ENCODE measurements at regions not wholly inside any gene's neighbourhood (a gene's known extent, or its start where the extent isn't known, plus 50 kb on each side); places are given as distances from the start of the nearest gene placed in this dataset.
"Not testable (repeated sequence)": the region's sequence is repeated elsewhere in the genome, so short reads cannot be mapped to it uniquely, and the experiment has no call there.

GRCh38 chr12:31162896-31163560, 89.4 kb downstream of the DDX11 start:
- H3K4me3 ChIP-seq (ENCODE audit: low read depth, low read length); H3K4me1 ChIP-seq (ENCODE audit: control insufficient read depth, insufficient read depth, low read length); H3K27ac ChIP-seq (ENCODE audit: low read depth, low read length); H3K36me3 ChIP-seq (ENCODE audit: control insufficient read depth, insufficient read depth, low read length); H3K9me3 ChIP-seq (ENCODE audit: control insufficient read depth, insufficient read depth, low read length); H3K9ac ChIP-seq (ENCODE audit: low read depth, low read length); H3K27me3 ChIP-seq (ENCODE audit: control insufficient read depth, insufficient read depth, low read length): not testable (repeated sequence)

GRCh38 chr12:31174293-31174692, 100.6 kb downstream of the DDX11 start:
- not testable (repeated sequence) for H3K27me3 ChIP-seq (ENCODE audit: control insufficient read depth, insufficient read depth, low read length); H3K9ac ChIP-seq (ENCODE audit: low read depth, low read length); H3K9me3 ChIP-seq (ENCODE audit: control insufficient read depth, insufficient read depth, low read length); H3K4me3 ChIP-seq (ENCODE audit: low read depth, low read length); H3K36me3 ChIP-seq (ENCODE audit: control insufficient read depth, insufficient read depth, low read length); H3K27ac ChIP-seq (ENCODE audit: low read depth, low read length); H3K4me1 ChIP-seq (ENCODE audit: control insufficient read depth, insufficient read depth, low read length)

GRCh38 chr12:31177514-31177913, 103.9 kb downstream of the DDX11 start:
- not testable (repeated sequence) for H3K27me3 ChIP-seq (ENCODE audit: control insufficient read depth, insufficient read depth, low read length); H3K36me3 ChIP-seq (ENCODE audit: control insufficient read depth, insufficient read depth, low read length); H3K27ac ChIP-seq (ENCODE audit: low read depth, low read length); H3K4me1 ChIP-seq (ENCODE audit: control insufficient read depth, insufficient read depth, low read length); H3K4me3 ChIP-seq (ENCODE audit: low read depth, low read length); H3K9ac ChIP-seq (ENCODE audit: low read depth, low read length); H3K9me3 ChIP-seq (ENCODE audit: control insufficient read depth, insufficient read depth, low read length)

GRCh38 chr12:31178875-31179274, 105.2 kb downstream of the DDX11 start:
- not testable (repeated sequence) for H3K27ac ChIP-seq (ENCODE audit: low read depth, low read length); H3K36me3 ChIP-seq (ENCODE audit: control insufficient read depth, insufficient read depth, low read length); H3K27me3 ChIP-seq (ENCODE audit: control insufficient read depth, insufficient read depth, low read length); H3K4me1 ChIP-seq (ENCODE audit: control insufficient read depth, insufficient read depth, low read length); H3K9ac ChIP-seq (ENCODE audit: low read depth, low read length); H3K9me3 ChIP-seq (ENCODE audit: control insufficient read depth, insufficient read depth, low read length); H3K4me3 ChIP-seq (ENCODE audit: low read depth, low read length)

- not testable (repeated sequence) for H3K4me1 ChIP-seq (ENCODE audit: control insufficient read depth, insufficient read depth, low read length); H3K27ac ChIP-seq (ENCODE audit: low read depth, low read length); H3K27me3 ChIP-seq (ENCODE audit: control insufficient read depth, insufficient read depth, low read length); H3K9ac ChIP-seq (ENCODE audit: low read depth, low read length); H3K9me3 ChIP-seq (ENCODE audit: control insufficient read depth, insufficient read depth, low read length); H3K36me3 ChIP-seq (ENCODE audit: control insufficient read depth, insufficient read depth, low read length); H3K4me3 ChIP-seq (ENCODE audit: low read depth, low read length)
These were observed 106.1 kb downstream of the DDX11 start for GRCh38 chr12:31179627-31180237.

GRCh38 chr12:31182571-31182970, 108.9 kb downstream of the DDX11 start:
- not testable (repeated sequence) for H3K9ac ChIP-seq (ENCODE audit: low read depth, low read length); H3K4me3 ChIP-seq (ENCODE audit: low read depth, low read length); H3K27me3 ChIP-seq (ENCODE audit: control insufficient read depth, insufficient read depth, low read length); H3K4me1 ChIP-seq (ENCODE audit: control insufficient read depth, insufficient read depth, low read length); H3K27ac ChIP-seq (ENCODE audit: low read depth, low read length); H3K36me3 ChIP-seq (ENCODE audit: control insufficient read depth, insufficient read depth, low read length); H3K9me3 ChIP-seq (ENCODE audit: control insufficient read depth, insufficient read depth, low read length)

- not testable (repeated sequence) for H3K27me3 ChIP-seq (ENCODE audit: control insufficient read depth, insufficient read depth, low read length); H3K9me3 ChIP-seq (ENCODE audit: control insufficient read depth, insufficient read depth, low read length); H3K27ac ChIP-seq (ENCODE audit: low read depth, low read length); H3K4me3 ChIP-seq (ENCODE audit: low read depth, low read length); H3K4me1 ChIP-seq (ENCODE audit: control insufficient read depth, insufficient read depth, low read length); H3K9ac ChIP-seq (ENCODE audit: low read depth, low read length); H3K36me3 ChIP-seq (ENCODE audit: control insufficient read depth, insufficient read depth, low read length)
These were observed 109.4 kb downstream of the DDX11 start for GRCh38 chr12:31183107-31183506.

- not testable (repeated sequence) for H3K9ac ChIP-seq (ENCODE audit: low read depth, low read length); H3K9me3 ChIP-seq (ENCODE audit: control insufficient read depth, insufficient read depth, low read length); H3K4me1 ChIP-seq (ENCODE audit: control insufficient read depth, insufficient read depth, low read length); H3K27me3 ChIP-seq (ENCODE audit: control insufficient read depth, insufficient read depth, low read length); H3K36me3 ChIP-seq (ENCODE audit: control insufficient read depth, insufficient read depth, low read length); H3K4me3 ChIP-seq (ENCODE audit: low read depth, low read length); H3K27ac ChIP-seq (ENCODE audit: low read depth, low read length)
These were observed 110.2 kb downstream of the DDX11 start for GRCh38 chr12:31183899-31184298.

GRCh38 chr12:31184667-31185066, 111.0 kb downstream of the DDX11 start:
- not testable (repeated sequence) for H3K36me3 ChIP-seq (ENCODE audit: control insufficient read depth, insufficient read depth, low read length); H3K27ac ChIP-seq (ENCODE audit: low read depth, low read length); H3K9ac ChIP-seq (ENCODE audit: low read depth, low read length)

GRCh38 chr12:31192689-31193088, 119.0 kb downstream of the DDX11 start:
- not testable (repeated sequence) for H3K4me1 ChIP-seq (ENCODE audit: control insufficient read depth, insufficient read depth, low read length); H3K9ac ChIP-seq (ENCODE audit: low read depth, low read length); H3K27ac ChIP-seq (ENCODE audit: low read depth, low read length); H3K27me3 ChIP-seq (ENCODE audit: control insufficient read depth, insufficient read depth, low read length); H3K4me3 ChIP-seq (ENCODE audit: low read depth, low read length); H3K9me3 ChIP-seq (ENCODE audit: control insufficient read depth, insufficient read depth, low read length); H3K36me3 ChIP-seq (ENCODE audit: control insufficient read depth, insufficient read depth, low read length)

More at GRCh38 chr12:31184667-31185066, 111.0 kb downstream of the DDX11 start:
- not testable (repeated sequence) for H3K27me3 ChIP-seq (ENCODE audit: control insufficient read depth, insufficient read depth, low read length); H3K4me3 ChIP-seq (ENCODE audit: low read depth, low read length); H3K9me3 ChIP-seq (ENCODE audit: control insufficient read depth, insufficient read depth, low read length); H3K4me1 ChIP-seq (ENCODE audit: control insufficient read depth, insufficient read depth, low read length)

GRCh38 chr12:31195620-31196019, 122.0 kb downstream of the DDX11 start:
- not testable (repeated sequence) for H3K4me3 ChIP-seq (ENCODE audit: low read depth, low read length); H3K27me3 ChIP-seq (ENCODE audit: control insufficient read depth, insufficient read depth, low read length); H3K27ac ChIP-seq (ENCODE audit: low read depth, low read length); H3K9ac ChIP-seq (ENCODE audit: low read depth, low read length); H3K36me3 ChIP-seq (ENCODE audit: control insufficient read depth, insufficient read depth, low read length); H3K9me3 ChIP-seq (ENCODE audit: control insufficient read depth, insufficient read depth, low read length); H3K4me1 ChIP-seq (ENCODE audit: control insufficient read depth, insufficient read depth, low read length)

GRCh38 chr12:31199476-31199875, 125.8 kb downstream of the DDX11 start:
- H3K4me1 ChIP-seq (ENCODE audit: control insufficient read depth, insufficient read depth, low read length) = peaks cover 12% of the 10 kb centered on the region
- not testable (repeated sequence) for H3K9me3 ChIP-seq (ENCODE audit: control insufficient read depth, insufficient read depth, low read length); H3K27ac ChIP-seq (ENCODE audit: low read depth, low read length); H3K9ac ChIP-seq (ENCODE audit: low read depth, low read length); H3K36me3 ChIP-seq (ENCODE audit: control insufficient read depth, insufficient read depth, low read length); H3K27me3 ChIP-seq (ENCODE audit: control insufficient read depth, insufficient read depth, low read length); H3K4me3 ChIP-seq (ENCODE audit: low read depth, low read length)
